ENCODE measurements at regions not wholly inside any gene's neighbourhood (a gene's known extent, or its start where the extent isn't known, plus 50 kb on each side); places are given as distances from the start of the nearest gene placed in this dataset.

DNA sequence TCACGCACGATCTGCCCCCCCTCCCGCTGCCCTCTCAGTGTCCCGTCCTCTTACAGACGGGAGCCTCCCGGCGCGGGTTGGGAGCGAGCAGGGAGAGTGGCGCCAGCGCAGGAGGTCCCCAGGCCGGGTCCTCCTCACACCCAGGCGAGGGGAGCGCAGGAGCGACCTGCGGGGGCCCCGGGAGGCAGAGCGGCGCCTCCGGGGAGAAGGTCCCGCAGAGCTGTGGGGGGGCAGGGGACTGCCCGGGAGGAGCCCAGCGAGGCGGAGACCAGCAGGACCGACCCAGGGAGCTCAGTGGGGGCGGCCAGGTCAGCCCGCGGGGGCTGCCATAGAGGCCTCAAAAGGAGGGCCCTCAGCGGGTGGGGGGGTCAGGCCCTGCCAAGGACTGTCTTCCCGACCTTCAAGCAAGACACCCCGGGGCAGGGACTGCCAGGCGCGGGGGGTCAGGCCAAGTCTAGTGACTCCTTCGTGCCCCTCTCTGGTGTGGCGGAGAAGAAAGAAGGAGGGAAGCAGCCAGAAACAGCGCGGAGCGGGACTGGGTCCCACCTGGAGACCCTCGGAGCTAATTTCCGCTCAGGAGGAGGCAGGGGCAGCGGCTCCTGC, 123.3 kb upstream of the ERCC6L2 start:
- Histone ChIP-seq H3K9me2 (replicated peaks; ENCODE audit: low read length) (no peaks in the 10 kb centered on the region), H3K27me3 (ENCODE audit: low read length) (no peaks in the 10 kb centered on the region), H3K9me3 (ENCODE audit: low read length) (no peaks in the 10 kb centered on the region), H3F3A (ENCODE audit: low read length, unreplicated experiment) (no peaks in the 10 kb centered on the region), H3K4me3 (ENCODE audit: low read length) (no peak overlapping the region), H3K4me1 (ENCODE audit: insufficient read depth, low read length) (no peaks in the 10 kb centered on the region), H3K79me2 (ENCODE audit: low read length) (no peaks in the 10 kb centered on the region), H3K36me3 (ENCODE audit: low read depth, low read length) (no peaks in the 10 kb centered on the region), H3K27ac (ENCODE audit: low read length) (no peak overlapping the region), H2AFZ (ENCODE audit: low read length) (no peak overlapping the region), H4K20me1 (ENCODE audit: low read length) (no peaks in the 10 kb centered on the region), H3K4me2 (ENCODE audit: low read length) (no peak overlapping the region), H3K9ac (ENCODE audit: low read length) (no peak overlapping the region)
- TF ChIP-seq EZH2phosphoT487 (IDR thresholded peaks at IDR 0.05; ENCODE audit: borderline replicate concordance, low read length), result no peak
- no peak for TF ChIP-seq EZH2 (IDR thresholded peaks at IDR 0.05; ENCODE audit: low read length, unreplicated experiment)
- TF ChIP-seq, protein P1, sequence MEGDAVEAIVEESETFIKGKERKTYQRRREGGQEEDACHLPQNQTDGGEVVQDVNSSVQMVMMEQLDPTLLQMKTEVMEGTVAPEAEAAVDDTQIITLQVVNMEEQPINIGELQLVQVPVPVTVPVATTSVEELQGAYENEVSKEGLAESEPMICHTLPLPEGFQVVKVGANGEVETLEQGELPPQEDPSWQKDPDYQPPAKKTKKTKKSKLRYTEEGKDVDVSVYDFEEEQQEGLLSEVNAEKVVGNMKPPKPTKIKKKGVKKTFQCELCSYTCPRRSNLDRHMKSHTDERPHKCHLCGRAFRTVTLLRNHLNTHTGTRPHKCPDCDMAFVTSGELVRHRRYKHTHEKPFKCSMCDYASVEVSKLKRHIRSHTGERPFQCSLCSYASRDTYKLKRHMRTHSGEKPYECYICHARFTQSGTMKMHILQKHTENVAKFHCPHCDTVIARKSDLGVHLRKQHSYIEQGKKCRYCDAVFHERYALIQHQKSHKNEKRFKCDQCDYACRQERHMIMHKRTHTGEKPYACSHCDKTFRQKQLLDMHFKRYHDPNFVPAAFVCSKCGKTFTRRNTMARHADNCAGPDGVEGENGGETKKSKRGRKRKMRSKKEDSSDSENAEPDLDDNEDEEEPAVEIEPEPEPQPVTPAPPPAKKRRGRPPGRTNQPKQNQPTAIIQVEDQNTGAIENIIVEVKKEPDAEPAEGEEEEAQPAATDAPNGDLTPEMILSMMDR (conservative IDR thresholded peaks at IDR 0.05; ENCODE audit: low read depth, low read length), result no peak
- DNase-seq (no peak), ATAC-seq (no peak)
- BruUV-seq (replicated peaks), result no TSS peak
- intact Hi-C loops (cut with micrococcal nuclease), result no loop called here
- CTCF ChIA-PET, result no interaction called here
- POLR2A ChIA-PET (ENCODE audit: unreplicated experiment), result no interaction called here

DNA sequence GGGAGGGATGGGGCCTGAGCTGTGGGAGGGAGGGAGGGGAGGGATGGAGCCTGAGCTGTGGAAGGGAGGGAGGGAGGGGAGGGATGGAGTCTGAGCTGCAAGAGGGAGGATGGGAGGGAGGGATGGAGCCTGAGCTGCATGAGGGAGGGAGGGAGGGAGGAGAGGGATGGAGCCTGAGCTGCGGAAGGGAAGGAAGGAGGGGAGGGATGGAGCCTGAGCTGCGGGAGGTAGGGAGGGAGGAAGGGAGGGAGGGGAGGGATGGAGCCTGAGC, 124.0 kb upstream of the ERCC6L2 start:
- H2AFZ ChIP-seq (ENCODE audit: low read length), result no peak overlapping the region
- intact Hi-C loops (cut with micrococcal nuclease), result no loop called here
- no peaks in the 10 kb centered on the region for H4K20me1 ChIP-seq (ENCODE audit: low read length)
- H3K4me2 ChIP-seq (ENCODE audit: low read length), result no peak overlapping the region
- H3K27ac ChIP-seq (ENCODE audit: low read length), result no peak overlapping the region
- H3K4me3 ChIP-seq (ENCODE audit: low read length), result no peak overlapping the region
- no peak for TF ChIP-seq EZH2 (IDR thresholded peaks at IDR 0.05; ENCODE audit: low read length, unreplicated experiment)
- TF ChIP-seq EZH2phosphoT487 (IDR thresholded peaks at IDR 0.05; ENCODE audit: borderline replicate concordance, low read length), result no peak
- TF ChIP-seq, protein P1 (conservative IDR thresholded peaks at IDR 0.05; ENCODE audit: low read depth, low read length), result no peak
- H3K9me3 ChIP-seq (ENCODE audit: low read length), result no peaks in the 10 kb centered on the region
- no peak for DNase-seq
- no peaks in the 10 kb centered on the region for H3F3A ChIP-seq (ENCODE audit: low read length, unreplicated experiment)
- CTCF ChIA-PET, result no interaction called here
- ATAC-seq, result no peak
- no peaks in the 10 kb centered on the region for H3K9me2 ChIP-seq (replicated peaks; ENCODE audit: low read length)
- H3K36me3 ChIP-seq (ENCODE audit: low read depth, low read length), result no peaks in the 10 kb centered on the region
- no peak overlapping the region for H3K9ac ChIP-seq (ENCODE audit: low read length)
- no TSS peak for BruUV-seq (replicated peaks)
- POLR2A ChIA-PET (ENCODE audit: unreplicated experiment), result no interaction called here
- no peaks in the 10 kb centered on the region for H3K4me1 ChIP-seq (ENCODE audit: insufficient read depth, low read length)
- H3K27me3 ChIP-seq (ENCODE audit: low read length), result no peaks in the 10 kb centered on the region
- H3K79me2 ChIP-seq (ENCODE audit: low read length), result no peaks in the 10 kb centered on the region

DNA sequence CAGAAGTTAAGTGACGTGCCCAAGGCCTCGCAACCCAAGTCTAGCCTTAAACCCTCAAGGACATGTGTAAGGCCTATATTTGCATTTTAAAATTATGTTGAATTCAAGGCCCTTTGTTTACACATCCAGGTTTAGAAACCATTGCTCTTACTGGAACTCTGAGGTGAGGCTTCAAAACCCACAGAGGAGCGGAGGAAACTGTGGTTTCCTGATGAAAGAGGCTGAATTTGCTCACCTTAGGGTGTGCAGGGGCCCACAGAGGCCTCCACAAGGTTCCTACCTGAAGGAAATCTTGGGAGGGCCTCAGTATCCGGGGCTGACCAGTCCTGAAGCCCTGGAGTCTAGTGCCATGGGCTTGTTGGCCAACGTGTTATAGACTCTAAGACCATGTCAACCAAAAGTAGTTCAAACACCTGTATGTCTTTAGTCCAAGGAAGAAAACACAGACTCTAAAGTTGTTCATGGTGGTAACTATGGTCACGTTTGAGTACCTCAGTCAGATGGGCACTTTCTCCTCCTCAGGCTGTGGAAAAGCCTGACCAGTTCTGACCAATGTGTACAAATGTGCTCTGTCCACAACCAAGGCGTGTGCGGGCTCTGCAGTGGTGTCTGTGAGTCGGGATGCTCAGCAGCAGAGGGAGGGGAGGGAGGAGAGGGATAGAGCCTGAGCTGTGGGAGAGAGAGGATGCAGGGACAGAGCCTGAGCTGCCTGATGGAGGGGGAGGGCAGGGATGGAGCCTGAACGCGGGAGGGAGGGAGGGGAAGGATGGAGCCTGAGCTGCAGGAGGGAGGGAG, 124.6 kb upstream of the ERCC6L2 start:
- Histone ChIP-seq H3K9me2 (replicated peaks; ENCODE audit: low read length) (no peaks in the 10 kb centered on the region), H3K9me3 (ENCODE audit: low read length) (no peaks in the 10 kb centered on the region), H3K4me3 (ENCODE audit: low read length) (no peak overlapping the region), H3K4me1 (ENCODE audit: insufficient read depth, low read length) (no peaks in the 10 kb centered on the region), H3K79me2 (ENCODE audit: low read length) (no peaks in the 10 kb centered on the region), H3K4me2 (ENCODE audit: low read length) (no peak overlapping the region), H3K36me3 (ENCODE audit: low read depth, low read length) (no peaks in the 10 kb centered on the region), H4K20me1 (ENCODE audit: low read length) (no peaks in the 10 kb centered on the region), H3K27ac (ENCODE audit: low read length) (no peak overlapping the region), H3F3A (ENCODE audit: low read length, unreplicated experiment) (no peaks in the 10 kb centered on the region), H2AFZ (ENCODE audit: low read length) (no peak overlapping the region), H3K9ac (ENCODE audit: low read length) (no peak overlapping the region), H3K27me3 (ENCODE audit: low read length) (no peaks in the 10 kb centered on the region)
- BruUV-seq (replicated peaks), result no TSS peak
- POLR2A ChIA-PET (ENCODE audit: unreplicated experiment), result no interaction called here
- TF ChIP-seq EZH2phosphoT487 (IDR thresholded peaks at IDR 0.05; ENCODE audit: borderline replicate concordance, low read length), result no peak
- TF ChIP-seq, protein P1 (conservative IDR thresholded peaks at IDR 0.05; ENCODE audit: low read depth, low read length), result no peak
- no peak for TF ChIP-seq EZH2 (IDR thresholded peaks at IDR 0.05; ENCODE audit: low read length, unreplicated experiment)
- intact Hi-C loops (cut with micrococcal nuclease), result no loop called here
- DNase-seq, result no peak
- CTCF ChIA-PET, result no interaction called here
- no peak for ATAC-seq

Measured in PC-3 (cell line).